HEK293 (cell line): ENCODE measurements at regions not wholly inside any gene's neighbourhood (a gene's known extent, or its start where the extent isn't known, plus 50 kb on each side); places are given as distances from the start of the nearest gene placed in this dataset.

ENCODE experiments used
- CTCF ChIA-PET: fragments of 350-600 bp; formaldehyde crosslinking; extraction: SDS; loops from one replicate; lab custom pipeline; 2021; ENCODE audit warnings: antibody characterized with exemption; lab: Yijun Ruan, JAX
- POLR2A ChIA-PET: fragments of 300-600 bp; formaldehyde crosslinking; extraction: SDS; loops from one replicate; lab custom pipeline; 2020; ENCODE audit warnings: antibody characterized with exemption, inconsistent platforms; lab: Yijun Ruan, JAX
- H3K27ac ChIP-seq: fragments of 200-500 bp; sonication (Bioruptor generic); 2 replicates; pipeline ENCODE4 v1.5.1; 2014; ENCODE audit warnings: low read depth, low read length, control low read depth, inconsistent platforms; ENCODE audit errors: extremely low read depth
- H3K36me3 ChIP-seq, 2 experiments: fragments of 200-500 bp in 1 of 2; sonication (Bioruptor generic) in 1 of 2; 1 replicate in 1 of 2; 2 replicates in 1 of 2; pipeline ENCODE4 v1.5.1; 2014 to 2017; ENCODE audit warnings: inconsistent platforms in 2 of 2, low read length in 2 of 2; ENCODE audit not compliant: control insufficient read depth in 2 of 2, insufficient read depth in 1 of 2
- H3K4me1 ChIP-seq: fragments of 200-500 bp; sonication (Bioruptor generic); 2 replicates; pipeline ENCODE4 v1.5.1; 2014; ENCODE audit warnings: mild to moderate bottlenecking, low read length, inconsistent platforms; ENCODE audit not compliant: control insufficient read depth, insufficient read depth
- H3K4me3 ChIP-seq: 2 replicates; pipeline ENCODE4 v1.5.1; 2011; ENCODE audit warnings: low read depth, mild to moderate bottlenecking, control low read depth, low read length, moderate library complexity
- H3K9me3 ChIP-seq: fragments of 200-500 bp; sonication (Bioruptor generic); 2 replicates; pipeline ENCODE4 v1.5.1; 2014; ENCODE audit warnings: low read depth, low read length, inconsistent platforms; ENCODE audit not compliant: control insufficient read depth, insufficient read depth
- GLIS1 ChIP-seq: fragments of 450-650 bp; formaldehyde crosslinking; IDR thresholded peaks from 2 replicates; pipeline ENCODE4 v1.5.1; 2016; ENCODE audit warnings: missing biosample characterization, missing genetic modification characterization
- KLF17 ChIP-seq: fragments of 450-650 bp; formaldehyde crosslinking; IDR thresholded peaks from 2 replicates; pipeline ENCODE4 v1.5.1; 2016; ENCODE audit warnings: missing biosample characterization, missing genetic modification characterization
- MZF1 ChIP-seq: fragments of 450-650 bp; formaldehyde crosslinking; IDR thresholded peaks from 2 replicates; pipeline ENCODE4 v1.5.1; 2017; ENCODE audit warnings: missing biosample characterization, missing genetic modification characterization, borderline replicate concordance
- SALL2 ChIP-seq: fragments of 450-650 bp; formaldehyde crosslinking; IDR thresholded peaks from 2 replicates; pipeline ENCODE4 v1.5.0; 2017; ENCODE audit warnings: missing biosample characterization, mild to moderate bottlenecking, missing genetic modification characterization, borderline replicate concordance
- SETDB1 ChIP-seq: IDR thresholded peaks from one replicate; pipeline ENCODE4 v1.6.1; 2017; ENCODE audit warnings: mild to moderate bottlenecking, low read length, moderate library complexity, mixed read lengths; ENCODE audit not compliant: insufficient read length
- TRIM28 ChIP-seq: IDR thresholded peaks from 2 replicates; pipeline ENCODE4 v1.6.1; 2011; ENCODE audit warnings: low read length, control low read depth, borderline replicate concordance
- ZBTB1 ChIP-seq: fragments of 450-650 bp; formaldehyde crosslinking; IDR thresholded peaks from 2 replicates; pipeline ENCODE4 v1.5.1; 2016; ENCODE audit warnings: missing biosample characterization, missing genetic modification characterization
- ZNF132 ChIP-seq: fragments of 450-650 bp; formaldehyde crosslinking; IDR thresholded peaks from 2 replicates; pipeline ENCODE4 v1.5.1; 2017; ENCODE audit warnings: missing biosample characterization, missing genetic modification characterization, borderline replicate concordance
- ZNF133 ChIP-seq: fragments of 450-650 bp; formaldehyde crosslinking; IDR thresholded peaks from 2 replicates; pipeline ENCODE4 v1.5.1; 2016; ENCODE audit warnings: missing biosample characterization, missing genetic modification characterization
- ZNF302 ChIP-seq: fragments of 450-650 bp; formaldehyde crosslinking; IDR thresholded peaks from 2 replicates; pipeline ENCODE4 v1.5.1; 2016; ENCODE audit warnings: missing biosample characterization, missing genetic modification characterization, low read depth
- ZNF324 ChIP-seq: fragments of 450-650 bp; formaldehyde crosslinking; IDR thresholded peaks from 2 replicates; pipeline ENCODE4 v1.5.1; 2016; ENCODE audit warnings: missing biosample characterization, missing genetic modification characterization
- ZNF398 ChIP-seq: fragments of 450-650 bp; formaldehyde crosslinking; IDR thresholded peaks from 2 replicates; pipeline ENCODE4 v1.5.1; 2017; ENCODE audit warnings: missing biosample characterization, missing genetic modification characterization
- ZNF416 ChIP-seq: fragments of 450-650 bp; formaldehyde crosslinking; IDR thresholded peaks from 2 replicates; pipeline ENCODE4 v1.5.1; 2016; ENCODE audit warnings: missing biosample characterization, missing genetic modification characterization
- ZNF488 ChIP-seq: fragments of 450-650 bp; formaldehyde crosslinking; IDR thresholded peaks from 2 replicates; pipeline ENCODE4 v1.5.1; 2016; ENCODE audit warnings: missing biosample characterization, missing genetic modification characterization
- ZNF629 ChIP-seq: fragments of 450-650 bp; formaldehyde crosslinking; IDR thresholded peaks from 2 replicates; pipeline ENCODE4 v1.5.1; 2017; ENCODE audit warnings: missing biosample characterization, missing genetic modification characterization
- TF ChIP-seq, protein P1 (sequence below): fragments of 450-650 bp; formaldehyde crosslinking; IDR thresholded peaks from 2 replicates; pipeline ENCODE4 v1.5.1; 2016; ENCODE audit warnings: missing biosample characterization, missing genetic modification characterization
- TF ChIP-seq, protein P2 (sequence below): fragments of 450-650 bp; formaldehyde crosslinking; IDR thresholded peaks from 2 replicates; pipeline ENCODE4 v1.5.1; 2016; ENCODE audit warnings: missing biosample characterization, missing genetic modification characterization
- TF ChIP-seq, protein P3 (sequence below): fragments of 450-650 bp; formaldehyde crosslinking; IDR thresholded peaks from 2 replicates; pipeline ENCODE4 v1.5.1; 2016; ENCODE audit warnings: missing biosample characterization, missing genetic modification characterization
- TF ChIP-seq, protein P4 (sequence below): fragments of 450-650 bp; formaldehyde crosslinking; IDR thresholded peaks from 2 replicates; pipeline ENCODE4 v1.5.1; 2016; ENCODE audit warnings: missing biosample characterization, missing genetic modification characterization

DNA sequence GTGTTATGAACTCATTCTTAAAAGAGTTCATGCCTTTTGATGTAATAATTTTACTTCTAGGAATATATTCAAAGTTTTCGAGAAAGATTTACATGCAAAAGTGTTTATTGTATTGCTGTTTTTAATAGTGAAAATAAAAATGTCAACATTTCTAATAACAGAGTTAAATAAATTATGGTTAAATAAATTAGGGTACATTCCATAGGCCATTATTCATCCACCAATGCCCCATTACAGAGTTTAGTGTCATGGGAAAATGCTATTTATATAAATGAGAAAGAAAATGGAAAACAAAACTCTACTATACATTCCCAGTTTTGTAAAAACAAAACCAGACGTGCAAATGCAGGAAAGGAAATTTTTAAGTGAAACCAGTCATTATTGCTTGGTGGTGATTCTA is 538.1 kb upstream of the TBL1XR1 start (continued):
- TF ChIP-seq ZNF398 (tag by site-specific recombination) (no peak), ZNF488 (no peak), MZF1 (tag by site-specific recombination) (no peak), SALL2 (no peak)
- TF ChIP-seq, protein P1, sequence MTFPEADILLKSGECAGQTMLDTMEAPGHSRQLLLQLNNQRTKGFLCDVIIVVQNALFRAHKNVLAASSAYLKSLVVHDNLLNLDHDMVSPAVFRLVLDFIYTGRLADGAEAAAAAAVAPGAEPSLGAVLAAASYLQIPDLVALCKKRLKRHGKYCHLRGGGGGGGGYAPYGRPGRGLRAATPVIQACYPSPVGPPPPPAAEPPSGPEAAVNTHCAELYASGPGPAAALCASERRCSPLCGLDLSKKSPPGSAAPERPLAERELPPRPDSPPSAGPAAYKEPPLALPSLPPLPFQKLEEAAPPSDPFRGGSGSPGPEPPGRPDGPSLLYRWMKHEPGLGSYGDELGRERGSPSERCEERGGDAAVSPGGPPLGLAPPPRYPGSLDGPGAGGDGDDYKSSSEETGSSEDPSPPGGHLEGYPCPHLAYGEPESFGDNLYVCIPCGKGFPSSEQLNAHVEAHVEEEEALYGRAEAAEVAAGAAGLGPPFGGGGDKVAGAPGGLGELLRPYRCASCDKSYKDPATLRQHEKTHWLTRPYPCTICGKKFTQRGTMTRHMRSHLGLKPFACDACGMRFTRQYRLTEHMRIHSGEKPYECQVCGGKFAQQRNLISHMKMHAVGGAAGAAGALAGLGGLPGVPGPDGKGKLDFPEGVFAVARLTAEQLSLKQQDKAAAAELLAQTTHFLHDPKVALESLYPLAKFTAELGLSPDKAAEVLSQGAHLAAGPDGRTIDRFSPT (tag by site-specific recombination) = no peak
- TF ChIP-seq, protein P2, sequence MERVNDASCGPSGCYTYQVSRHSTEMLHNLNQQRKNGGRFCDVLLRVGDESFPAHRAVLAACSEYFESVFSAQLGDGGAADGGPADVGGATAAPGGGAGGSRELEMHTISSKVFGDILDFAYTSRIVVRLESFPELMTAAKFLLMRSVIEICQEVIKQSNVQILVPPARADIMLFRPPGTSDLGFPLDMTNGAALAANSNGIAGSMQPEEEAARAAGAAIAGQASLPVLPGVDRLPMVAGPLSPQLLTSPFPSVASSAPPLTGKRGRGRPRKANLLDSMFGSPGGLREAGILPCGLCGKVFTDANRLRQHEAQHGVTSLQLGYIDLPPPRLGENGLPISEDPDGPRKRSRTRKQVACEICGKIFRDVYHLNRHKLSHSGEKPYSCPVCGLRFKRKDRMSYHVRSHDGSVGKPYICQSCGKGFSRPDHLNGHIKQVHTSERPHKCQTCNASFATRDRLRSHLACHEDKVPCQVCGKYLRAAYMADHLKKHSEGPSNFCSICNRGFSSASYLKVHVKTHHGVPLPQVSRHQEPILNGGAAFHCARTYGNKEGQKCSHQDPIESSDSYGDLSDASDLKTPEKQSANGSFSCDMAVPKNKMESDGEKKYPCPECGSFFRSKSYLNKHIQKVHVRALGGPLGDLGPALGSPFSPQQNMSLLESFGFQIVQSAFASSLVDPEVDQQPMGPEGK (tag by site-specific recombination) = no peak

GRCh38 chr3:177739461-177739860 is 542.2 kb upstream of the TBL1XR1 start:
- Histone ChIP-seq H3K4me1 (no peaks in the 10 kb centered on the region), H3K36me3 (no peaks in the 10 kb centered on the region), H3K27ac (no peak overlapping the region), H3K4me3 (no peak overlapping the region), H3K9me3 (no peaks in the 10 kb centered on the region)
- ChIA-PET CTCF (no interaction called here), POLR2A (no interaction called here)
- no peak for TF ChIP-seq ZNF416 (tag by site-specific recombination)
- no peak for TF ChIP-seq ZNF132 (tag by site-specific recombination)
- TF ChIP-seq, protein P3, sequence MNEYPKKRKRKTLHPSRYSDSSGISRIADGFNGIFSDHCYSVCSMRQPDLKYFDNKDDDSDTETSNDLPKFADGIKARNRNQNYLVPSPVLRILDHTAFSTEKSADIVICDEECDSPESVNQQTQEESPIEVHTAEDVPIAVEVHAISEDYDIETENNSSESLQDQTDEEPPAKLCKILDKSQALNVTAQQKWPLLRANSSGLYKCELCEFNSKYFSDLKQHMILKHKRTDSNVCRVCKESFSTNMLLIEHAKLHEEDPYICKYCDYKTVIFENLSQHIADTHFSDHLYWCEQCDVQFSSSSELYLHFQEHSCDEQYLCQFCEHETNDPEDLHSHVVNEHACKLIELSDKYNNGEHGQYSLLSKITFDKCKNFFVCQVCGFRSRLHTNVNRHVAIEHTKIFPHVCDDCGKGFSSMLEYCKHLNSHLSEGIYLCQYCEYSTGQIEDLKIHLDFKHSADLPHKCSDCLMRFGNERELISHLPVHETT (tag by site-specific recombination) = no peak
- TF ChIP-seq ZNF302 (tag by site-specific recombination) = no peak
- TF ChIP-seq ZNF133 (tag by site-specific recombination) = no peak
- TF ChIP-seq SETDB1 = no peak
- no peak for TF ChIP-seq ZNF324 (tag by site-specific recombination)
- TF ChIP-seq ZNF629 (tag by site-specific recombination) = no peak
- TF ChIP-seq TRIM28 = no peak

GRCh38 chr3:177740254-177740653 is 543.0 kb upstream of the TBL1XR1 start:
- H3K36me3 ChIP-seq = no peaks in the 10 kb centered on the region
- H3K9me3 ChIP-seq = no peaks in the 10 kb centered on the region
- TF ChIP-seq ZBTB1 (tag by site-specific recombination) (no peak), ZNF302 (tag by site-specific recombination) (no peak), ZNF132 (tag by site-specific recombination) (no peak), GLIS1 (tag by site-specific recombination) (no peak), KLF17 (tag by site-specific recombination) (no peak)
- TF ChIP-seq, protein P4, sequence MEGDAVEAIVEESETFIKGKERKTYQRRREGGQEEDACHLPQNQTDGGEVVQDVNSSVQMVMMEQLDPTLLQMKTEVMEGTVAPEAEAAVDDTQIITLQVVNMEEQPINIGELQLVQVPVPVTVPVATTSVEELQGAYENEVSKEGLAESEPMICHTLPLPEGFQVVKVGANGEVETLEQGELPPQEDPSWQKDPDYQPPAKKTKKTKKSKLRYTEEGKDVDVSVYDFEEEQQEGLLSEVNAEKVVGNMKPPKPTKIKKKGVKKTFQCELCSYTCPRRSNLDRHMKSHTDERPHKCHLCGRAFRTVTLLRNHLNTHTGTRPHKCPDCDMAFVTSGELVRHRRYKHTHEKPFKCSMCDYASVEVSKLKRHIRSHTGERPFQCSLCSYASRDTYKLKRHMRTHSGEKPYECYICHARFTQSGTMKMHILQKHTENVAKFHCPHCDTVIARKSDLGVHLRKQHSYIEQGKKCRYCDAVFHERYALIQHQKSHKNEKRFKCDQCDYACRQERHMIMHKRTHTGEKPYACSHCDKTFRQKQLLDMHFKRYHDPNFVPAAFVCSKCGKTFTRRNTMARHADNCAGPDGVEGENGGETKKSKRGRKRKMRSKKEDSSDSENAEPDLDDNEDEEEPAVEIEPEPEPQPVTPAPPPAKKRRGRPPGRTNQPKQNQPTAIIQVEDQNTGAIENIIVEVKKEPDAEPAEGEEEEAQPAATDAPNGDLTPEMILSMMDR = no peak
- H3K4me3 ChIP-seq = no peak overlapping the region
- H3K4me1 ChIP-seq = no peaks in the 10 kb centered on the region
- ChIA-PET POLR2A (no interaction called here), CTCF (no interaction called here)
- H3K27ac ChIP-seq = no peak overlapping the region
